ENCODE measurements at regions not wholly inside any gene's neighbourhood (a gene's known extent, or its start where the extent isn't known, plus 50 kb on each side); places are given as distances from the start of the nearest gene placed in this dataset.

DNA sequence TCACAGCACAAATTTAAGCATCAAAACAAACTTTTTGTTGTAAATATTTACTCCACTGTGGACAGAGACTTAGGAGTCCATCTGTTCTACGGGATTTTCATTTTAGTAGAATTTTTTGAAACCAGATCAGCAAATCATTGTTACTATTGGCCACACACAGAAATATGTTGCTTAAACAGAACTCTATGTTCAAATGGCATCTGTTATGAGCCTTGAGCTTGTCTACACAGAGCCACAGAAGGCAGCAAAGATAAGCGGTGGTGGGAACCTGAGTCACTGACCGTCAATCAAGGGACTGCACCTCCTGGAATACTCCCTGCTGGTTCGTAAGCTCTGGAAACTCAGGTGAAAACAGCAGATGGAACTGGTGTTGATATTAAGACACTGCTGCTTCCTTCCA lies 156.8 kb downstream of the TMEM200C start:
- TF ChIP-seq, protein P1, sequence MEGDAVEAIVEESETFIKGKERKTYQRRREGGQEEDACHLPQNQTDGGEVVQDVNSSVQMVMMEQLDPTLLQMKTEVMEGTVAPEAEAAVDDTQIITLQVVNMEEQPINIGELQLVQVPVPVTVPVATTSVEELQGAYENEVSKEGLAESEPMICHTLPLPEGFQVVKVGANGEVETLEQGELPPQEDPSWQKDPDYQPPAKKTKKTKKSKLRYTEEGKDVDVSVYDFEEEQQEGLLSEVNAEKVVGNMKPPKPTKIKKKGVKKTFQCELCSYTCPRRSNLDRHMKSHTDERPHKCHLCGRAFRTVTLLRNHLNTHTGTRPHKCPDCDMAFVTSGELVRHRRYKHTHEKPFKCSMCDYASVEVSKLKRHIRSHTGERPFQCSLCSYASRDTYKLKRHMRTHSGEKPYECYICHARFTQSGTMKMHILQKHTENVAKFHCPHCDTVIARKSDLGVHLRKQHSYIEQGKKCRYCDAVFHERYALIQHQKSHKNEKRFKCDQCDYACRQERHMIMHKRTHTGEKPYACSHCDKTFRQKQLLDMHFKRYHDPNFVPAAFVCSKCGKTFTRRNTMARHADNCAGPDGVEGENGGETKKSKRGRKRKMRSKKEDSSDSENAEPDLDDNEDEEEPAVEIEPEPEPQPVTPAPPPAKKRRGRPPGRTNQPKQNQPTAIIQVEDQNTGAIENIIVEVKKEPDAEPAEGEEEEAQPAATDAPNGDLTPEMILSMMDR (IDR thresholded peaks at IDR 0.05 in 4 of 5, conservative IDR thresholded peaks at IDR 0.05 in 1 of 5), result no peak
- TF ChIP-seq POLR2A (IDR thresholded peaks at IDR 0.05), result no peak
